ENCODE measurements at regions not wholly inside any gene's neighbourhood (a gene's known extent, or its start where the extent isn't known, plus 50 kb on each side); places are given as distances from the start of the nearest gene placed in this dataset.

GRCh38 chr12:42854208-42854607 lies 264.7 kb upstream of the PRICKLE1 start:
- TF ChIP-seq EZH2 (IDR thresholded peaks at IDR 0.05) (no peak), POLR2AphosphoS5 (IDR thresholded peaks at IDR 0.05; ENCODE audit: borderline replicate concordance, low read depth, low read length) (no peak), FOXP2 (optimal IDR thresholded peaks at IDR 0.05; ENCODE audit: control extremely low read depth, extremely low read length, insufficient read depth) (no peak)

Data from SK-N-MC (cell line).